HepG2 (cell line): ENCODE measurements at regions not wholly inside any gene's neighbourhood (a gene's known extent, or its start where the extent isn't known, plus 50 kb on each side); places are given as distances from the start of the nearest gene placed in this dataset.
"Not testable (repeated sequence)": the region's sequence is repeated elsewhere in the genome, so short reads cannot be mapped to it uniquely, and the experiment has no call there.

ENCODE experiments used
- ATAC-seq: fragments of 200-7000 bp; cut with Tn5 transposase; 3 replicates; pipeline ENCODE4 v1.9.1; 2020; ENCODE audit warnings: mild to moderate bottlenecking, moderate library complexity
- BruUV-seq: library from RNA; stranded (reverse); fragments of 400-500 nt; replicated peaks from 2 replicates; lab custom pipeline; 2021; lab: Mats Ljungman, UMichigan
- CTCF ChIA-PET: fragments of 300-600 bp; formaldehyde crosslinking; extraction: SDS; loops from one replicate; lab custom pipeline; 2021; ENCODE audit warnings: low total read pairs, inconsistent platforms, low intra/inter-chr PET ratio; lab: Yijun Ruan, JAX
- POLR2A ChIA-PET: fragments of 350-600 bp; sonication (Branson Sonifier 250); formaldehyde crosslinking; loops from one replicate; lab custom pipeline; 2020; ENCODE audit warnings: antibody characterized with exemption, inconsistent platforms; lab: Yijun Ruan, JAX
- DNase-seq: peaks from one replicate; pipeline ENCODE4 v3.0.0-alpha.2; 2015; ENCODE audit warnings: low spot score
- FAIRE-seq: peaks from 3 replicates; lab custom pipeline; 2011; peaks lifted over from hg19 to GRCh38; lab: Jason Lieb, UNC
- H2AFZ ChIP-seq: one replicate; pipeline ENCODE4 v1.6.1; 2011; ENCODE audit warnings: low read length, inconsistent platforms
- H3K27ac ChIP-seq: fragments of 300-600 bp; 3 replicates; pipeline ENCODE4 v1.8.0; 2011; ENCODE audit warnings: mixed run types, mild to moderate bottlenecking, mixed read lengths, low read length, inconsistent platforms; ENCODE audit not compliant: insufficient read depth; ENCODE audit errors: extremely low read length
- H3K27me3 ChIP-seq, 2 experiments: fragments of 200-600 bp in 1 of 2; 2 replicates in 1 of 2; 3 replicates in 1 of 2; pipeline versions ENCODE4 v1.6.0 to v1.8.0; 2011; ENCODE audit warnings: low read length in 2 of 2, mild to moderate bottlenecking in 2 of 2, moderate library complexity in 2 of 2, inconsistent platforms in 1 of 2; ENCODE audit not compliant: insufficient read depth in 2 of 2, control insufficient read depth in 1 of 2
- H3K36me3 ChIP-seq, 2 experiments: fragments of 200-600 bp in 1 of 2; replicated peaks in 1 of 2; 2 replicates in 1 of 2; 3 replicates in 1 of 2; pipeline versions ENCODE4 v1.5.1 to v1.8.0; 2011; ENCODE audit warnings: low read length in 2 of 2, inconsistent platforms in 1 of 2; ENCODE audit not compliant: insufficient read depth in 2 of 2, control insufficient read depth in 1 of 2
- H3K4me1 ChIP-seq: 2 replicates; pipeline ENCODE4 v1.5.1; 2012; ENCODE audit warnings: low read length, inconsistent platforms; ENCODE audit not compliant: insufficient read depth
- H3K4me2 ChIP-seq: 2 replicates; pipeline ENCODE4 v1.6.0; 2011; ENCODE audit warnings: low read depth, low read length, inconsistent platforms
- H3K4me3 ChIP-seq, 3 experiments: fragments of 200-600 bp in 1 of 3; sonication (generic), shearing (Covaris generic) in 1 of 3; replicated peaks in 1 of 3; 2 replicates each; pipeline ENCODE4 v1.5.1; 2011 to 2016; ENCODE audit warnings: low read length in 3 of 3, inconsistent platforms in 2 of 3, low read depth in 2 of 3, mild to moderate bottlenecking in 2 of 3, control low read depth in 1 of 3, mixed read lengths in 1 of 3; ENCODE audit not compliant: insufficient read depth in 1 of 3
- H3K79me2 ChIP-seq: one replicate; pipeline ENCODE4 v1.6.1; 2011; ENCODE audit warnings: low read length, inconsistent platforms; ENCODE audit not compliant: insufficient read depth
- H3K9ac ChIP-seq: 2 replicates; pipeline ENCODE4 v1.6.0; 2011; ENCODE audit warnings: mild to moderate bottlenecking, low read depth, low read length, inconsistent platforms; ENCODE audit not compliant: insufficient read depth
- H3K9me3 ChIP-seq: 2 replicates; pipeline ENCODE4 v1.5.1; 2012; ENCODE audit warnings: mild to moderate bottlenecking, low read length
- H4K20me1 ChIP-seq: 2 replicates; pipeline ENCODE4 v1.6.0; 2011; ENCODE audit warnings: inconsistent platforms, mild to moderate bottlenecking, low read length, moderate library complexity; ENCODE audit not compliant: insufficient read depth
- BCL6 ChIP-seq: IDR thresholded peaks from 2 replicates; pipeline ENCODE4 v1.6.1; 2016; ENCODE audit warnings: missing genetic modification reagents, missing compliant biosample characterization
- FOXC1 ChIP-seq: sonication (generic); formaldehyde crosslinking; IDR thresholded peaks from 2 replicates; pipeline ENCODE4 v1.8.0; 2022; ENCODE audit warnings: mild to moderate bottlenecking, missing genetic modification reagents, borderline replicate concordance
- HCFC1 ChIP-seq: fragments of 150-350 bp; IDR thresholded peaks from 2 replicates; pipeline ENCODE4 v1.6.1; 2014; ENCODE audit warnings: low read depth, low read length
- PCBP1 ChIP-seq: fragments of 200-400 bp; formaldehyde crosslinking; IDR thresholded peaks from 2 replicates; pipeline ENCODE4 v1.6.1; 2017; ENCODE audit warnings: mild to moderate bottlenecking, low read depth, low read length, borderline replicate concordance
- TEAD3 ChIP-seq: optimal IDR thresholded peaks from 2 replicates; pipeline ENCODE3; 2016; ENCODE audit warnings: borderline replicate concordance
- TOE1 ChIP-seq: sonication (generic); formaldehyde crosslinking; IDR thresholded peaks from 2 replicates; pipeline ENCODE4 v1.4.0; 2020; ENCODE audit warnings: mild to moderate bottlenecking, missing genetic modification reagents
- ZNF24 ChIP-seq: fragments of 450-650 bp; IDR thresholded peaks from 2 replicates; pipeline ENCODE4 v1.6.1; 2017; ENCODE audit warnings: antibody characterized with exemption, mild to moderate bottlenecking
- ZNF263 ChIP-seq: sonication (generic); formaldehyde crosslinking; IDR thresholded peaks from 2 replicates; pipeline ENCODE4 v1.4.0; 2020; ENCODE audit warnings: missing genetic modification reagents
- ZNF747 ChIP-seq: sonication (generic); formaldehyde crosslinking; IDR thresholded peaks from 2 replicates; pipeline ENCODE4 v1.8.1; 2023; ENCODE audit warnings: missing genetic modification reagents, mild to moderate bottlenecking, borderline replicate concordance
- ZNF773 ChIP-seq: sonication (generic); formaldehyde crosslinking; IDR thresholded peaks from 2 replicates; pipeline ENCODE4 v1.4.0; 2020; ENCODE audit warnings: missing genetic modification reagents, borderline replicate concordance
- WGBS: methylation state at CpG from one replicate; pipeline ENCODE4 v1.1.6; 2017; ENCODE audit warnings: low lambda C conversion rate; 5-methylcytosine and 5-hydroxymethylcytosine counted together
- in situ Hi-C: cut with HindIII; loops from 2 replicates; pipeline ENCODE4 v1.10.0; 2017; ENCODE audit warnings: low pct_unique_long_range_greater_than_20kb; ENCODE audit not compliant: extremely low pct_ligation_motif_present
- intact Hi-C: fragments of 100-400 bp; cut with micrococcal nuclease; formaldehyde crosslinking; loops from one replicate; pipeline ENCODE4 v1.10.0; 2022; ENCODE audit not compliant: unreplicated experiment
- TF ChIP-seq, protein P1 (sequence below): sonication (generic); formaldehyde crosslinking; IDR thresholded peaks from 2 replicates; pipeline ENCODE4 v1.4.0; 2020; ENCODE audit warnings: missing genetic modification reagents
- TF ChIP-seq, protein P2 (sequence below): IDR thresholded peaks from 2 replicates; pipeline ENCODE4 v1.6.1; 2016; ENCODE audit warnings: low read depth, control low read depth
- TF ChIP-seq, protein P3 (sequence below): sonication (generic); formaldehyde crosslinking; IDR thresholded peaks from 2 replicates; pipeline ENCODE4 v1.5.1; 2020; ENCODE audit warnings: missing genetic modification reagents, mild to moderate bottlenecking, borderline replicate concordance

DNA sequence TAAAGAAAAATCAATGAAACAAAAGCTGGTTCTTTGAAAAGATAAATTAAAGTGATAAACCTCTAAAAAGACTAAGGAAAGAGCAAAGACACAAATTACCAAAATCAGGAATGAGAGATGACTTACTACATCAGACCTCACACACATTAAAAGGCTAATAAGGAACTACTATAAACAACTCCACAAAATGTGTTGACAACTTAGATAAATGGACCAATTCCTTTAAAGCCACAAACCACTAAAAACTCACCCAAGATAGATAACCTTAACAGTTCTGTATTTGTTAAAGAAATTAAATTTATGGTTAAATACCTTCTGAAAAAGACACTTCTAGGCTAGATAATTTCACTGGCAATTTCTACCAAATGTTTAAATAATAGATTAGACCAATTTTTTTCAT, 170.4 kb downstream of the SMAD6 start:
- H3K9me3 ChIP-seq: no peaks in the 10 kb centered on the region
- H3K79me2 ChIP-seq: no peaks in the 10 kb centered on the region
- CTCF ChIA-PET: no interaction called here
- DNase-seq (no peak), ATAC-seq (no peak), FAIRE-seq (no peak)
- no peak overlapping the region for H3K27ac ChIP-seq
- H3K4me1 ChIP-seq: no peaks in the 10 kb centered on the region
- H3K4me3 ChIP-seq: no peak overlapping the region
- no peak overlapping the region for H3K9ac ChIP-seq
- H2AFZ ChIP-seq: no peak overlapping the region
- H4K20me1 ChIP-seq: no peaks in the 10 kb centered on the region
- TF ChIP-seq ZNF747 (CRISPR knock-in tag) (no peak), ZNF24 (no peak), ZNF263 (no peak), PCBP1 (no peak), ZNF773 (CRISPR knock-in tag) (no peak), FOXC1 (CRISPR knock-in tag) (no peak), TEAD3 (CRISPR knock-in tag) (no peak), HCFC1 (no peak), TOE1 (CRISPR knock-in tag) (no peak), BCL6 (CRISPR knock-in tag) (no peak)
- TF ChIP-seq, protein P1, sequence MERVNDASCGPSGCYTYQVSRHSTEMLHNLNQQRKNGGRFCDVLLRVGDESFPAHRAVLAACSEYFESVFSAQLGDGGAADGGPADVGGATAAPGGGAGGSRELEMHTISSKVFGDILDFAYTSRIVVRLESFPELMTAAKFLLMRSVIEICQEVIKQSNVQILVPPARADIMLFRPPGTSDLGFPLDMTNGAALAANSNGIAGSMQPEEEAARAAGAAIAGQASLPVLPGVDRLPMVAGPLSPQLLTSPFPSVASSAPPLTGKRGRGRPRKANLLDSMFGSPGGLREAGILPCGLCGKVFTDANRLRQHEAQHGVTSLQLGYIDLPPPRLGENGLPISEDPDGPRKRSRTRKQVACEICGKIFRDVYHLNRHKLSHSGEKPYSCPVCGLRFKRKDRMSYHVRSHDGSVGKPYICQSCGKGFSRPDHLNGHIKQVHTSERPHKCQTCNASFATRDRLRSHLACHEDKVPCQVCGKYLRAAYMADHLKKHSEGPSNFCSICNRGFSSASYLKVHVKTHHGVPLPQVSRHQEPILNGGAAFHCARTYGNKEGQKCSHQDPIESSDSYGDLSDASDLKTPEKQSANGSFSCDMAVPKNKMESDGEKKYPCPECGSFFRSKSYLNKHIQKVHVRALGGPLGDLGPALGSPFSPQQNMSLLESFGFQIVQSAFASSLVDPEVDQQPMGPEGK (CRISPR knock-in tag): no peak
- TF ChIP-seq, protein P2, sequence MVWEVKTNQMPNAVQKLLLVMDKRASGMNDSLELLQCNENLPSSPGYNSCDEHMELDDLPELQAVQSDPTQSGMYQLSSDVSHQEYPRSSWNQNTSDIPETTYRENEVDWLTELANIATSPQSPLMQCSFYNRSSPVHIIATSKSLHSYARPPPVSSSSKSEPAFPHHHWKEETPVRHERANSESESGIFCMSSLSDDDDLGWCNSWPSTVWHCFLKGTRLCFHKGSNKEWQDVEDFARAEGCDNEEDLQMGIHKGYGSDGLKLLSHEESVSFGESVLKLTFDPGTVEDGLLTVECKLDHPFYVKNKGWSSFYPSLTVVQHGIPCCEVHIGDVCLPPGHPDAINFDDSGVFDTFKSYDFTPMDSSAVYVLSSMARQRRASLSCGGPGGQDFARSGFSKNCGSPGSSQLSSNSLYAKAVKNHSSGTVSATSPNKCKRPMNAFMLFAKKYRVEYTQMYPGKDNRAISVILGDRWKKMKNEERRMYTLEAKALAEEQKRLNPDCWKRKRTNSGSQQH (CRISPR knock-in tag): no peak
- TF ChIP-seq, protein P3, sequence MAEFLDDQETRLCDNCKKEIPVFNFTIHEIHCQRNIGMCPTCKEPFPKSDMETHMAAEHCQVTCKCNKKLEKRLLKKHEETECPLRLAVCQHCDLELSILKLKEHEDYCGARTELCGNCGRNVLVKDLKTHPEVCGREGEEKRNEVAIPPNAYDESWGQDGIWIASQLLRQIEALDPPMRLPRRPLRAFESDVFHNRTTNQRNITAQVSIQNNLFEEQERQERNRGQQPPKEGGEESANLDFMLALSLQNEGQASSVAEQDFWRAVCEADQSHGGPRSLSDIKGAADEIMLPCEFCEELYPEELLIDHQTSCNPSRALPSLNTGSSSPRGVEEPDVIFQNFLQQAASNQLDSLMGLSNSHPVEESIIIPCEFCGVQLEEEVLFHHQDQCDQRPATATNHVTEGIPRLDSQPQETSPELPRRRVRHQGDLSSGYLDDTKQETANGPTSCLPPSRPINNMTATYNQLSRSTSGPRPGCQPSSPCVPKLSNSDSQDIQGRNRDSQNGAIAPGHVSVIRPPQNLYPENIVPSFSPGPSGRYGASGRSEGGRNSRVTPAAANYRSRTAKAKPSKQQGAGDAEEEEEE (CRISPR knock-in tag): no peak
- in situ Hi-C loops: no loop called here
- peaks cover 0 to 9% of the 10 kb centered on the region in 2 experiments; a peak in 2 of 5 replicates for H3K27me3 ChIP-seq
- H3K4me2 ChIP-seq: no peak overlapping the region
- POLR2A ChIA-PET: no interaction called here
- intact Hi-C loops: no loop called here
- H3K36me3 ChIP-seq: no peaks in the 10 kb centered on the region
- no TSS peak for BruUV-seq

DNA sequence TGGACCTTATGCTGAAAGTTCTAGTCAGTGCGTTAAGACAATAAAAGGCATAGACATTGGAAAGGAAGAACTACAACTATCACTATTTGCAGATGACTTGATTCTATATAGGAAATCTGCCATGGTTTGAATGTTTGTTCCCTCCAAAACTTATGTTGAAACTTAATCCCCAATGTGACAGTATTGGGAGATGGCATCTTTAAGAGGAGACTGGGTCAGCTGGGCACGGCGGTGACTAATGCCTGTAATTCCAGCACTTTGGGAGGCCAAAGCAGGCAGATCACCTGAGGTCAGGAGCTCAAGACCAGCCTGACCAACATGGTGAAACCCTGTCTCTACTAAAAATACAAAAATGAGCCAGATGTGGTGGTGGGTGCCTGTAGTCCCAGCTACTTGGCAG, 171.3 kb downstream of the SMAD6 start:
- H3K36me3 ChIP-seq, in situ Hi-C loops, DNase-seq, BruUV-seq, H3K4me3 ChIP-seq, H3K4me1 ChIP-seq, H3K9me3 ChIP-seq, H3K27ac ChIP-seq, intact Hi-C loops, CTCF ChIA-PET, H3K4me2 ChIP-seq, H3K9ac ChIP-seq, H3K27me3 ChIP-seq, H3K79me2 ChIP-seq, FAIRE-seq, ATAC-seq, POLR2A ChIA-PET, H4K20me1 ChIP-seq, H2AFZ ChIP-seq: not testable (repeated sequence)
- WGBS: 69% methylated on average over 3 of the region's 3 CpGs
